ENCODE measurements at regions not wholly inside any gene's neighbourhood (a gene's known extent, or its start where the extent isn't known, plus 50 kb on each side); places are given as distances from the start of the nearest gene placed in this dataset.

DNA sequence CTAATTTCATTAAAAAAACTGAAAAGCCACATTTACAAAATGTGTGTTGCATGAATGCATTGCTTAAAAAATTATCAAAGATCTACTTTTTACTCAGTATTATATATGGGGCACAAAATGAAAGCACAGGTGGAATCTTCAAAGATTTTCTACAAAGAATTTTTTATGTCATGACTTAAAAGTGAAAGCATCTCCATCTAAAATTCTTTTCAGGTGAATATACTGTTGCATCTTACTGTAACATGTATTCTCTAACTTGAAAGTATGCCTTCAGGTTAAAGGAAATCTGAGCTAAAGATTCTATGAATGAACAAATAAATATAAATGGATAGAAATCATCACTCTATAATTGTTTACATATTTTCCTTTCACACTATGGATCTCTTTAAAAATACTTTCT is 66.8 kb upstream of the WDR75 start:
- DNase-seq = no peak

DNA sequence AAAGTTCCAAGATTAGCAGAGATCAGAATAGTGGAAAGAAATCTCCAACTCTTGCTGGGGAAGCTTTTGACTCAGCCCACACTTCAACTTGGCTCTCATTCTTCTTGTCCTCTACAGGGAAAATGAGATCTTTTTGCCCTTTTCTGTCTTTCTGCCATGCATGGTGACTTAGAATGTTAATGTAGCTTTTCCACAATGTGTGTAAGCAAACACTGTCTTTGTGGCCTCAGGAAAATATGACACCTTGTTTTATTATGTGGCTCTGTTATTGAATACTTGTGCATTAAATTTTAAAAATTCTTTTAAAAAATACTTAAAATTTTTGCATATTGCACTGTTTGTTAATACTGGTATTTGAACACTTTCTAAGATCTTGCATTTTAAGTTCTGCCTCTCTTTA is 65.4 kb upstream of the WDR75 start:
- no peak for DNase-seq

DNA sequence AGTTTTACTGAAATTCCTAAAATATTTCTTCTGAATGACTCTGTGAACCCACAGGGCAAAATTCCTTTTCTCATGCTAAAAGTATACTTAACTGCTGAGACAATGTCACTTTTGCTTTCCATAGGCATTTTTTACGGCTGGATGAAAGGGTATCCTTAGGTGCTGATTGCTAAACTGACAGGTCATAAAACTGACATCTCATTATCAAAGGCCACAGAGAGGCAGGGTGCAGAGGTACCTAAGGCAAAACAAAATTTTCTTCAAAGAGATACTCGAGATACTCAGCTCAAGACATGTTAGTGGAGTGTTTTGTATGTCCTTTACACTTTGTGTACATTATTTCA is 62.0 kb upstream of the WDR75 start:
- DNase-seq = no peak

DNA sequence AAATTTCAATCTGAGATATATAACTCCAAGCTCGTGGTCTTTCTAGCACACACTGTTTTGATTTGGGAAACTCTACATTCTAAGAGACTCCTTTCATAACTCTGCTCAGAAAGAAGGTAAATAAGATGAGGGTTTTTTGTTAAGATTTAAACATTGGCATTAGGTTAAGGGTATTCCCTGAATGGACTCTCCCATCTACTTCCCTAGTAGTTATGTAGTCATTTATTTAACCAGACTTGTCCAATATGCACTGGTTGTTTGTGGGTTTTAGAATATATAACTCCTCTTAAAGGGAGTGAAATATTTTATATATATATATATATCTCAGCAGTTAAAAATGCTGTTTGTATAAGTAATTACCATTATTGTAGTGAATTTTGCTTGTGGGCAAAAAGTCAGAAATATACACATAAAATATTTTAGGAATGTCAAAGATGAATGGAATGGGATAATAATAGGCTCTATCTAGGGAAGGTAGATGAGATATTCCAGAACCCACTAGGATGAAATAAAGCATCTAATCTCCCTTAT is 61.5 kb upstream of the WDR75 start:
- no peak for DNase-seq

DNA sequence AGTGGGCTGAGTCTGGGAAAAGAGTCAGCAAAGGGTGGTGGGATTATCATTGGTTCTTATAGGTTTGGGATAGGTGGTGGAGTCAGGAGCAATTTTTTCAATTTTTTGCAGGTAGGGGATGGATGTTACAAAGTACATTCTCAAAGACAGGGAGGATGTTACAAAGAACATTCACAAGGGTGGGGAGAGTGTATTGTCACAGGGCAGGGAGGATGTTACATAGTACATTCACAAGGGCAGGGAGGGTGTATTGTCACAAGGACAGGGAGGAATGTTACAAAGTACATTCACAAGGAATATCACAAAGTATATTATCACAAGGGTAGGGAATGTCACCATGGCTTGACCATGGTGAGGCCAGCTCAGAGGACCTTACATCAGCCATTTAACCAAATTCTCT is 58.6 kb upstream of the WDR75 start:
- DNase-seq = no peak

DNA sequence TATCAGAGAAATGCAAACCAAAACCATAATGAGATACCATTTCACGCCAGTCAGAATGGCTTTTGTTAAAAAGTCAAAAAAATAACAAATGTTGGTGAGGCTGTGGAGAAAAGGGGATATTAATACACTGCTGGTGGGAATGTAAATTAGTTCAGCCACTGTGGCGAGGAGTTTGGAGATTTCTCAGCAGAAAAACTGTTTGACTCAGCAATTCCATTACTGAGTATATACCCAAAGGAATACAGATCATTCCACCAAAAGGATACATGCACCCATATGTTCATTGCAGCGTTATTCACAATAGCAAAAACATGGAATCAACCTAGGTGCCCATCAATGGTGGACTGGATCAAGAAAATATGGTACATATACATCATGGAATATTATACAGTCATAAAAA is 54.5 kb upstream of the WDR75 start:
- DNase-seq = no peak

DNA sequence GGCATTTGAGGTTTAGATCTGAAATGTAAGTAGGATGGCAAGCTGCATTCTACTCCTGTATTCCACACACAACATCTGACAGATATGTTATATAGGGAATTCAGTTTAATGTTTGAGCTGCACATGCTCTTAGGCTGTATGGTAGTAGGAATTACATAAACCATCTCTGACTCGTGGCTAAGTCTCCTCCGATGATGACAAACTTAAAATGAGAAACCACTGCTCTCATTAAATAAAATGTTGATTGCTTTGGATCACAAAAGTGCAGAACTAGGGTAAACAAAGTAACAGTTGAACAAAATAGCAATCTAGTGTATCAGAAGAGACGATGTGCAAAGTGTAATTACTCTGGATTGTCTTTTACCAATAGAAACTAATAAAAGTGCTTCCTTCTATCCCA is 50.1 kb upstream of the WDR75 start:
- no peak for DNase-seq

All from CD4-positive, alpha-beta T cell treated with Interferon gamma for 1 hour (primary cell).